Posterior vena cava (tissue), 2 donors: ENCODE measurements at regions not wholly inside any gene's neighbourhood (a gene's known extent, or its start where the extent isn't known, plus 50 kb on each side); places are given as distances from the start of the nearest gene placed in this dataset.

Source experiments
- DNase-seq: peaks from one replicate; pipeline ENCODE4 v3.0.0-alpha.2; 2020; ENCODE audit warnings: low spot score
- intact Hi-C, 2 donors: fragments of 100-400 bp; cut with DNase I; formaldehyde crosslinking; loops; one replicate each; pipeline versions ENCODE4 v1.14.1 to v1.14.2; 2022 to 2023
- donor health status: DM: yes; HTN: yes; CAD: no.
- donor health status: DM: yes; HTN: yes; CAD: no.

- intact Hi-C loops = no loop called here
- no peak for DNase-seq
Measured at GRCh38 chr3:25090698-25091453, 337.2 kb upstream of the RARB start.

GRCh38 chr3:25091934-25092333 is 336.1 kb upstream of the RARB start:
- intact Hi-C loops = no loop called here
- DNase-seq = no peak

GRCh38 chr3:25094932-25095685 is 333.0 kb upstream of the RARB start:
- intact Hi-C loops = no loop called here
- no peak for DNase-seq

GRCh38 chr3:25096536-25096935 is 331.5 kb upstream of the RARB start:
- intact Hi-C loops = no loop called here
- DNase-seq = no peak

- no peak for DNase-seq
- intact Hi-C loops = no loop called here
Measured at GRCh38 chr3:25097023-25097422, 331.0 kb upstream of the RARB start.

GRCh38 chr3:25099666-25100065 is 328.4 kb upstream of the RARB start:
- intact Hi-C loops = no loop called here
- DNase-seq = no peak

- no peak for DNase-seq
- intact Hi-C loops = no loop called here
Measured at GRCh38 chr3:25103391-25103790, 324.7 kb upstream of the RARB start.

- DNase-seq = no peak
- intact Hi-C loops = no loop called here
Measured at GRCh38 chr3:25107918-25108617, 320.0 kb upstream of the RARB start.

GRCh38 chr3:25110642-25111041 is 317.4 kb upstream of the RARB start:
- DNase-seq = no peak
- intact Hi-C loops = no loop called here

GRCh38 chr3:25113891-25114290 is 314.2 kb upstream of the RARB start:
- intact Hi-C loops = no loop called here
- DNase-seq = no peak

- DNase-seq = no peak
- intact Hi-C loops = no loop called here
Measured at GRCh38 chr3:25114532-25114931, 313.5 kb upstream of the RARB start.

GRCh38 chr3:25117005-25117593 is 311.0 kb upstream of the RARB start:
- no peak for DNase-seq
- intact Hi-C loops = no loop called here

- DNase-seq = no peak
- intact Hi-C loops = no loop called here
Measured at GRCh38 chr3:25119682-25120081, 308.4 kb upstream of the RARB start.

- DNase-seq = no peak
- intact Hi-C loops = no loop called here
Measured at GRCh38 chr3:25120665-25121064, 307.4 kb upstream of the RARB start.

- intact Hi-C loops = no loop called here
- DNase-seq = no peak
Measured at GRCh38 chr3:25125201-25125600, 302.9 kb upstream of the RARB start.

- intact Hi-C loops = no loop called here
- DNase-seq = no peak
Measured at GRCh38 chr3:25128735-25129134, 299.3 kb upstream of the RARB start.

GRCh38 chr3:25130724-25131520 is 297.1 kb upstream of the RARB start:
- intact Hi-C loops = no loop called here
- no peak for DNase-seq

GRCh38 chr3:25133588-25133987 is 294.5 kb upstream of the RARB start:
- intact Hi-C loops = no loop called here
- DNase-seq = no peak

GRCh38 chr3:25137606-25138005 is 290.5 kb upstream of the RARB start:
- DNase-seq = no peak
- intact Hi-C loops = no loop called here
